GM12875 (cell line): ENCODE measurements at regions not wholly inside any gene's neighbourhood (a gene's known extent, or its start where the extent isn't known, plus 50 kb on each side); places are given as distances from the start of the nearest gene placed in this dataset.

ENCODE experiments used
- H3K4me3 ChIP-seq: one replicate; pipeline ENCODE4 v1.5.1; 2011; ENCODE audit warnings: low read depth, low read length, control low read depth
- CTCF ChIP-seq: IDR thresholded peaks from 2 replicates; pipeline ENCODE4 v1.5.1; 2011; ENCODE audit warnings: low read depth, mild to moderate bottlenecking, control low read depth, inconsistent platforms, low read length, moderate library complexity, borderline replicate concordance; ENCODE audit not compliant: insufficient read depth

- no peak for TF ChIP-seq CTCF
- no peak overlapping the region for H3K4me3 ChIP-seq
Observed at GRCh38 chr13:74710006-74710405, 575.8 kb upstream of the KLF12 start.

GRCh38 chr13:74709226-74709625 is 575.0 kb upstream of the KLF12 start:
- no peak overlapping the region for H3K4me3 ChIP-seq
- TF ChIP-seq CTCF, result no peak

GRCh38 chr13:74708629-74709028 is 574.4 kb upstream of the KLF12 start:
- no peak for TF ChIP-seq CTCF
- no peak overlapping the region for H3K4me3 ChIP-seq

- TF ChIP-seq CTCF, result no peak
- H3K4me3 ChIP-seq, result no peak overlapping the region
Observed at GRCh38 chr13:74707291-74707690, 573.1 kb upstream of the KLF12 start.

GRCh38 chr13:74706801-74707200 is 572.6 kb upstream of the KLF12 start:
- TF ChIP-seq CTCF, result no peak
- H3K4me3 ChIP-seq, result no peak overlapping the region

- H3K4me3 ChIP-seq, result no peak overlapping the region
- no peak for TF ChIP-seq CTCF
Observed at GRCh38 chr13:74705438-74705837, 571.2 kb upstream of the KLF12 start.

- no peak for TF ChIP-seq CTCF
Observed at GRCh38 chr13:74703855-74704387, 569.7 kb upstream of the KLF12 start.

More at GRCh38 chr13:74703855-74704387, 569.7 kb upstream of the KLF12 start:
- H3K4me3 ChIP-seq, result no peak overlapping the region
